Endothelial cell of umbilical vein (primary cell): ENCODE measurements at regions not wholly inside any gene's neighbourhood (a gene's known extent, or its start where the extent isn't known, plus 50 kb on each side); places are given as distances from the start of the nearest gene placed in this dataset.

Source experiments
- BruUV-seq: library from RNA; stranded (reverse); fragments of 400-500 nt; replicated peaks from 2 replicates; lab custom pipeline; 2021; lab: Mats Ljungman, UMichigan
- CTCF ChIA-PET: fragments of 300-600, 350-600 bp; sonication (Branson Sonifier 250); formaldehyde crosslinking; loops from one replicate; lab custom pipeline; 2021; ENCODE audit warnings: antibody characterized with exemption, inconsistent platforms; lab: Charles Lee
- POLR2A ChIA-PET: fragments of 300-600, 350-600 bp; sonication (Branson Sonifier 250); formaldehyde crosslinking; loops from one replicate; lab custom pipeline; 2021; ENCODE audit warnings: antibody characterized with exemption, inconsistent platforms; lab: Charles Lee
- DNase-seq: peaks from one replicate; pipeline ENCODE4 v3.0.0-alpha.2; 2011; ENCODE audit warnings: low read depth, low spot score
- FAIRE-seq: peaks from 2 replicates; lab custom pipeline; 2011; peaks lifted over from hg19 to GRCh38; lab: Jason Lieb, UNC
- H2AFZ ChIP-seq: 2 replicates; pipeline ENCODE4 v1.6.0; 2012; ENCODE audit warnings: low read depth, low read length, control low read depth, inconsistent platforms
- H3K27ac ChIP-seq: 2 replicates; pipeline ENCODE4 v1.5.1; 2011; ENCODE audit warnings: low read depth, mild to moderate bottlenecking, control low read depth, low read length, moderate library complexity; ENCODE audit not compliant: insufficient read depth
- H3K27me3 ChIP-seq, 2 experiments: 2 replicates each; pipeline versions ENCODE4 v1.6.0 to v1.6.1; 2011; ENCODE audit warnings: low read length in 2 of 2, mixed read lengths in 1 of 2; ENCODE audit not compliant: control insufficient read depth in 2 of 2, insufficient read depth in 2 of 2
- H3K36me3 ChIP-seq, 2 experiments: 2 replicates in 1 of 2; 3 replicates in 1 of 2; pipeline ENCODE4 v1.5.1; 2011; ENCODE audit warnings: low read length in 2 of 2, mild to moderate bottlenecking in 1 of 2, moderate library complexity in 1 of 2; ENCODE audit not compliant: control insufficient read depth in 2 of 2, insufficient read depth in 2 of 2; ENCODE audit errors: extremely low read depth in 1 of 2
- H3K4me1 ChIP-seq: 3 replicates; pipeline ENCODE4 v1.5.1; 2011; ENCODE audit warnings: mild to moderate bottlenecking, low read length; ENCODE audit not compliant: control insufficient read depth, insufficient read depth; ENCODE audit errors: extremely low read depth
- H3K4me2 ChIP-seq: 2 replicates; pipeline ENCODE4 v1.6.1; 2011; ENCODE audit warnings: low read length, control low read depth, mixed read lengths; ENCODE audit not compliant: insufficient read depth
- H3K4me3 ChIP-seq, 3 experiments: fragments of 200-600 bp in 1 of 3; sonication (generic), shearing (Covaris generic) in 1 of 3; replicated peaks in 1 of 3; 2 replicates each; pipeline ENCODE4 v1.5.1; 2011 to 2016; ENCODE audit warnings: control low read depth in 3 of 3, low read length in 3 of 3, mild to moderate bottlenecking in 2 of 3, inconsistent platforms in 1 of 3, low read depth in 1 of 3, moderate library complexity in 1 of 3; ENCODE audit not compliant: insufficient read depth in 1 of 3
- H3K79me2 ChIP-seq: 2 replicates; pipeline ENCODE4 v1.6.0; 2012; ENCODE audit warnings: low read length, inconsistent platforms; ENCODE audit not compliant: control insufficient read depth, insufficient read depth
- H3K9ac ChIP-seq: replicated peaks from 2 replicates; pipeline ENCODE3; 2011; ENCODE audit warnings: low read length, control low read depth; ENCODE audit not compliant: insufficient read depth; ENCODE audit errors: extremely low read depth
- H3K9me1 ChIP-seq: replicated peaks from 3 replicates; pipeline ENCODE4 v1.6.0; 2011; ENCODE audit warnings: mild to moderate bottlenecking, low read length; ENCODE audit not compliant: control insufficient read depth, insufficient read depth; ENCODE audit errors: extremely low read depth
- H3K9me3 ChIP-seq: replicated peaks from 2 replicates; pipeline ENCODE4 v1.5.1; 2012; ENCODE audit warnings: low read length, inconsistent platforms; ENCODE audit not compliant: control insufficient read depth, insufficient read depth
- H4K20me1 ChIP-seq: replicated peaks from 2 replicates; pipeline ENCODE3; 2011; ENCODE audit warnings: mild to moderate bottlenecking, low read length; ENCODE audit not compliant: control insufficient read depth, insufficient read depth; ENCODE audit errors: extremely low read depth
- CTCF ChIP-seq, 2 donors: IDR thresholded peaks; 1 replicate in 1 of 2; 2 replicates in 1 of 2; pipeline ENCODE4 v1.5.1; 2011; ENCODE audit warnings: low read length in 2 of 2, mild to moderate bottlenecking in 2 of 2, moderate library complexity in 2 of 2, control low read depth in 1 of 2, inconsistent platforms in 1 of 2, low read depth in 1 of 2; ENCODE audit not compliant: insufficient read depth in 1 of 2; ENCODE audit errors: extremely low read depth in 1 of 2
- EZH2 ChIP-seq: IDR thresholded peaks from 2 replicates; pipeline ENCODE4 v1.6.1; 2012; ENCODE audit warnings: borderline replicate concordance, low read depth, mild to moderate bottlenecking, moderate library complexity, low read length, inconsistent platforms; ENCODE audit not compliant: severe bottlenecking
- FOS ChIP-seq: IDR thresholded peaks from 2 replicates; pipeline ENCODE4 v1.6.1; 2011; ENCODE audit warnings: mild to moderate bottlenecking, low read length, moderate library complexity, borderline replicate concordance; ENCODE audit not compliant: insufficient read depth
- GATA2 ChIP-seq: IDR thresholded peaks from 2 replicates; pipeline ENCODE4 v1.7.0; 2011; ENCODE audit warnings: low read depth, mild to moderate bottlenecking, moderate library complexity, mixed read lengths, low read length; ENCODE audit not compliant: insufficient read length, insufficient read depth
- JUN ChIP-seq: IDR thresholded peaks from 2 replicates; pipeline ENCODE4 v1.6.1; 2011; ENCODE audit warnings: borderline replicate concordance, low read depth; ENCODE audit not compliant: insufficient read length, insufficient read depth
- MAX ChIP-seq: IDR thresholded peaks from 2 replicates; pipeline ENCODE4 v1.6.1; 2011; ENCODE audit not compliant: insufficient read depth, insufficient read length
- MYC ChIP-seq: IDR thresholded peaks from one replicate; pipeline ENCODE4 v1.6.1; 2011; ENCODE audit warnings: mild to moderate bottlenecking, low read depth, low read length
- POLR2A ChIP-seq: IDR thresholded peaks from 2 replicates; pipeline ENCODE4 v1.6.1; 2012; ENCODE audit warnings: low read depth, mild to moderate bottlenecking, control low read depth, low read length
- POLR2AphosphoS5 ChIP-seq: IDR thresholded peaks from 2 replicates; pipeline ENCODE4 v1.6.1; 2012; ENCODE audit warnings: low read depth, mild to moderate bottlenecking, control low read depth, low read length, moderate library complexity; ENCODE audit not compliant: insufficient read depth
- dilution Hi-C: fragments of 300-500 bp; cut with MboI; formaldehyde crosslinking; loops from one replicate; pipeline ENCODE4 v1.15.0; 2019; ENCODE audit warnings: low sequenced_read_pairs; ENCODE audit not compliant: extremely low pct_ligation_motif_present
- intact Hi-C: fragments of 100-400 bp; cut with micrococcal nuclease; formaldehyde crosslinking; loops from one replicate; pipeline ENCODE4 v1.10.0; 2022

- Histone ChIP-seq H3K36me3 (no peaks in the 10 kb centered on the region), H3K27ac (no peak overlapping the region), H3K27me3 (no peaks in the 10 kb centered on the region), H3K4me2 (no peak overlapping the region), H3K4me3 (no peak overlapping the region), H4K20me1 (no peaks in the 10 kb centered on the region), H3K9me1 (no peaks in the 10 kb centered on the region), H3K9me3 (no peaks in the 10 kb centered on the region), H2AFZ (no peak overlapping the region), H3K4me1 (no peaks in the 10 kb centered on the region), H3K9ac (no peak overlapping the region), H3K79me2 (no peaks in the 10 kb centered on the region)
- intact Hi-C loops (no loop called here), dilution Hi-C loops (no loop called here)
- FAIRE-seq, result no peak
- TF ChIP-seq MYC, result no peak
- no peak for TF ChIP-seq MAX
- TF ChIP-seq POLR2AphosphoS5, result no peak
- no peak for TF ChIP-seq FOS
- TF ChIP-seq EZH2, result no peak
- no peak for TF ChIP-seq JUN
- TF ChIP-seq POLR2A, result no peak
- TF ChIP-seq GATA2, result no peak
- TF ChIP-seq CTCF (IDR thresholded peaks at IDR 0.05; ENCODE audit: extremely low read depth in 1 of 2, insufficient read depth in 1 of 2, low read depth in 1 of 2, low read length in 2 of 2), result no peak
- CTCF ChIA-PET, result no interaction called here
- DNase-seq, result no peak
- no TSS peak for BruUV-seq
- POLR2A ChIA-PET, result no interaction called here
These were observed 205.7 kb downstream of the DIO2 start for GRCh38 chr14:80005561-80005960.
